WTC11 (cell line): ENCODE measurements at regions not wholly inside any gene's neighbourhood (a gene's known extent, or its start where the extent isn't known, plus 50 kb on each side); places are given as distances from the start of the nearest gene placed in this dataset.

Experiments
- CREM ChIP-seq: sonication (generic); formaldehyde crosslinking; IDR thresholded peaks from 2 replicates; pipeline ENCODE4 v1.8.1; 2022; ENCODE audit warnings: mild to moderate bottlenecking, missing genetic modification reagents, moderate library complexity
- FOXP1 ChIP-seq: sonication (generic); formaldehyde crosslinking; IDR thresholded peaks from 2 replicates; pipeline ENCODE4 v1.8.0; 2022; ENCODE audit warnings: missing genetic modification reagents, mild to moderate bottlenecking, moderate library complexity, borderline replicate concordance
- JUN ChIP-seq: sonication (generic); formaldehyde crosslinking; IDR thresholded peaks from 2 replicates; pipeline ENCODE4 v1.8.0; 2023; ENCODE audit warnings: mild to moderate bottlenecking, missing genetic modification reagents
- TP53 ChIP-seq: sonication (generic); formaldehyde crosslinking; IDR thresholded peaks from 2 replicates; pipeline ENCODE4 v1.8.1; 2023; ENCODE audit warnings: mild to moderate bottlenecking, missing genetic modification reagents
- TF ChIP-seq, protein P1 (sequence below): fragments of 200-600 bp; IDR thresholded peaks from 2 replicates; pipeline ENCODE4 v1.8.0; 2022; ENCODE audit warnings: antibody characterized with exemption
- TF ChIP-seq, protein P2 (sequence below): sonication (generic); formaldehyde crosslinking; IDR thresholded peaks from 2 replicates; pipeline ENCODE4 v1.8.0; 2022; ENCODE audit warnings: mild to moderate bottlenecking, missing genetic modification reagents
- TF ChIP-seq, protein P3 (sequence below): sonication (generic); formaldehyde crosslinking; IDR thresholded peaks from 2 replicates; pipeline ENCODE4 v1.8.1; 2022; ENCODE audit warnings: low read depth, missing genetic modification reagents, borderline replicate concordance

DNA sequence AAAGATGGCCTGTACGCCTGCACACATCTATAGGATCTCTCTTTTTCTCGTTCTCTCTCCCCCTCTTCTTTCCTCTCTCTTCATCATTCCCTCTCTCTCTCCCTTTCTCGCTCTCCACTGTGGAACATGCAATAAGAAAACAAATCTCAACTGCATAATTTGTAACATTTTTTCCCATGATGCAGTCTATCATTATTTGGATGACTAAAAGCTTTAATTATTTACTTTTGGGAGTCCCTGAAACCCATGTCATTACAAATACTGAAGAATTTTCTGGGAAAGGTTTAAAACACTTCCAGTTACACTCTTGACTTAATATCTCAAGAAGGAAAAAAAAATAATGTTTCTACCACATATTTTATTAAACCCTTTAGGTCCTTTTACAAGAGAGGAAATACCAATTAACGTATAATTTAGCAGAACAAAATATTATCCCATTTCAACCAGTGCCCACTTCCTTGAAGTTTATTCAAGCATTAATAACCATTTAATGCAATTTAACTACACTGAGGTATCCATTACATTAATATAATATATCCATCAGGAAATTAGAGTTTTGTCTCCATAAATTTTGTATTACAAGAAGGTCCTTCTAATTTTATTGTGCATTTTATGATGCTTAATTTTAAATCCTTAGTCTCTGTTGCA, 1615.2 kb upstream of the ACVR2A start:
- TF ChIP-seq, protein P1, sequence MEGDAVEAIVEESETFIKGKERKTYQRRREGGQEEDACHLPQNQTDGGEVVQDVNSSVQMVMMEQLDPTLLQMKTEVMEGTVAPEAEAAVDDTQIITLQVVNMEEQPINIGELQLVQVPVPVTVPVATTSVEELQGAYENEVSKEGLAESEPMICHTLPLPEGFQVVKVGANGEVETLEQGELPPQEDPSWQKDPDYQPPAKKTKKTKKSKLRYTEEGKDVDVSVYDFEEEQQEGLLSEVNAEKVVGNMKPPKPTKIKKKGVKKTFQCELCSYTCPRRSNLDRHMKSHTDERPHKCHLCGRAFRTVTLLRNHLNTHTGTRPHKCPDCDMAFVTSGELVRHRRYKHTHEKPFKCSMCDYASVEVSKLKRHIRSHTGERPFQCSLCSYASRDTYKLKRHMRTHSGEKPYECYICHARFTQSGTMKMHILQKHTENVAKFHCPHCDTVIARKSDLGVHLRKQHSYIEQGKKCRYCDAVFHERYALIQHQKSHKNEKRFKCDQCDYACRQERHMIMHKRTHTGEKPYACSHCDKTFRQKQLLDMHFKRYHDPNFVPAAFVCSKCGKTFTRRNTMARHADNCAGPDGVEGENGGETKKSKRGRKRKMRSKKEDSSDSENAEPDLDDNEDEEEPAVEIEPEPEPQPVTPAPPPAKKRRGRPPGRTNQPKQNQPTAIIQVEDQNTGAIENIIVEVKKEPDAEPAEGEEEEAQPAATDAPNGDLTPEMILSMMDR = no peak
- no peak for TF ChIP-seq FOXP1 (CRISPR knock-in tag)
- TF ChIP-seq, protein P2, sequence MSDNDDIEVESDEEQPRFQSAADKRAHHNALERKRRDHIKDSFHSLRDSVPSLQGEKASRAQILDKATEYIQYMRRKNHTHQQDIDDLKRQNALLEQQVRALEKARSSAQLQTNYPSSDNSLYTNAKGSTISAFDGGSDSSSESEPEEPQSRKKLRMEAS = no peak
- no peak for TF ChIP-seq TP53 (CRISPR knock-in tag)
- TF ChIP-seq, protein P3, sequence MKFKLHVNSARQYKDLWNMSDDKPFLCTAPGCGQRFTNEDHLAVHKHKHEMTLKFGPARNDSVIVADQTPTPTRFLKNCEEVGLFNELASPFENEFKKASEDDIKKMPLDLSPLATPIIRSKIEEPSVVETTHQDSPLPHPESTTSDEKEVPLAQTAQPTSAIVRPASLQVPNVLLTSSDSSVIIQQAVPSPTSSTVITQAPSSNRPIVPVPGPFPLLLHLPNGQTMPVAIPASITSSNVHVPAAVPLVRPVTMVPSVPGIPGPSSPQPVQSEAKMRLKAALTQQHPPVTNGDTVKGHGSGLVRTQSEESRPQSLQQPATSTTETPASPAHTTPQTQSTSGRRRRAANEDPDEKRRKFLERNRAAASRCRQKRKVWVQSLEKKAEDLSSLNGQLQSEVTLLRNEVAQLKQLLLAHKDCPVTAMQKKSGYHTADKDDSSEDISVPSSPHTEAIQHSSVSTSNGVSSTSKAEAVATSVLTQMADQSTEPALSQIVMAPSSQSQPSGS (CRISPR knock-in tag) = no peak
- TF ChIP-seq CREM (CRISPR knock-in tag) = no peak
- TF ChIP-seq JUN = no peak
